HG03135 (cell line): ENCODE measurements at regions not wholly inside any gene's neighbourhood (a gene's known extent, or its start where the extent isn't known, plus 50 kb on each side); places are given as distances from the start of the nearest gene placed in this dataset.

Source experiments
- ATAC-seq: cut with Tn5 transposase; IDR thresholded peaks from one replicate; pipeline ENCODE4 v1.9.1; 2021; ENCODE audit warnings: mild to moderate bottlenecking, moderate library complexity; ENCODE audit not compliant: unreplicated experiment

DNA sequence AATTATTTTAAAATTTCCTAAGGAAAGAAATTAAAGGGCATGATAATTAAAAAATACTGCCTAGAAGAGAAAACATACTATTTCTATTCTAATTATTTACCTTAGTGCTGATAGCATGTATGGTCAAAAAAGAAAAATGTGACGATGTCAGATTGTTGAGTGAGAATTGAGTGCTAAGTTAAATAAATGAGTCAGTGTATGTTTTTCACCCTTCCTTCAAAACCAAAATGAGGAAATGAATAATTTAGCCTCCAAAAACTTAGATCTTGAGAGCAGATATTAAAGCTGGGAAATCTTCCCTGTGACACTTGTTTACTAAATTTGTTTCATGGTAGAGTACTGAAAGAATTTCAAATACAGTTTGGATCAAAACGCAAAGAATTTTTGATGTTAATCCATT is 58.6 kb upstream of the NYAP2 start:
- ATAC-seq = no peak

DNA sequence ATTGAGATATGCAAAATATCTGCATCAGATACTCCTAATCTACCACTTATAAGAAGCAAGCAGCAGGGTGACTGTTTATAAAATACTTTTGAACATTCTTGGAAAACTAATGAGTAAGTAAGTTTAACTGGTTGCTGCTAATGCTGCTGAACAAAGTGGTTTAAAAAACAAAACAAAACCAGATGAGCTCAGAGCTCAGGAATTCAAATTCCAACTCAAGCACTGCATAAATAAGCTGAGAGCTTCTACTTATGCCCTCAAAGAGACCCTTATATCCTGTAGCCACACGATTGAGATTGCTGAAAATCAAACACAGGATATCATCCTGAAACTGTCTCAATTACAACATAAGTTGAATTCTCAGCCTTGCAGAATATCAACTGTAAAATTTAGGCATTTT is 62.3 kb upstream of the NYAP2 start:
- ATAC-seq = no peak

DNA sequence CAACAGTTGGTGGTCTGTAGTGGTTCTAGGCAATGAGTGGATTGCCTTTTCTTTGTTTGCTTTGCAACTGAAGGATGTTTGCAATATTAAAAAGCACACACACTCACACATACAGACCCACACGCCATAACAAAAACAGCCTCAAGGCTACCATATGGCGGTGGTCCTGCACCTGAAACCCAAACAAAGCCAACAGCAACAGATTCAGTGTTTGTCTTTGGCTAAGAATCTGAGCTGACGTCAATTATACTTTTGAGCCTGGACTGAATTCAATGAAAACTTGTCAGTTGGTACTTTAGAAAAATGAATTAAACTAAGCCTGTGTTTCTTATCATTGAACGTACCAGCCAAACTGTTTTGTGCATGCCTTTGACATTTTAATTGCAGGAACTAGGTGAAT is 65.0 kb upstream of the NYAP2 start:
- ATAC-seq = no peak

DNA sequence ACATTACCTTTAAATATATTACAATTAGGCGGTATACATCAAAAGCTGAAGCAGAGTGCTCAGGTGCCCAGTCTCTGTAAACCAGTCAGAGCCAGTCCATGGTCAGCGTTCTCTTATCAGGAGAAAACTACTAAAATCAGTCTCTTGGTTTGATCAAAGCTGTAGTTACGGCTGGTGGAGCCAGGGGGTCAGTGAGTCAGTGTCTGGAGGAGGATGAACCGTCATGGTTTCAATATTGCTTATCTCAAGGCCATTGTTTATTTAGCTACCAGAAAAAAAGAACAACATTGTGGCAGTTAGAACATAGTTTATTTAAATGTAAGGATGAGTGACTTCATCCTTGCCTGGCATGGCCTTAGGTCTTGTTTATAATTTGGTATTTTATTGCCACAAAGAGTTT is 71.3 kb upstream of the NYAP2 start:
- no peak for ATAC-seq

DNA sequence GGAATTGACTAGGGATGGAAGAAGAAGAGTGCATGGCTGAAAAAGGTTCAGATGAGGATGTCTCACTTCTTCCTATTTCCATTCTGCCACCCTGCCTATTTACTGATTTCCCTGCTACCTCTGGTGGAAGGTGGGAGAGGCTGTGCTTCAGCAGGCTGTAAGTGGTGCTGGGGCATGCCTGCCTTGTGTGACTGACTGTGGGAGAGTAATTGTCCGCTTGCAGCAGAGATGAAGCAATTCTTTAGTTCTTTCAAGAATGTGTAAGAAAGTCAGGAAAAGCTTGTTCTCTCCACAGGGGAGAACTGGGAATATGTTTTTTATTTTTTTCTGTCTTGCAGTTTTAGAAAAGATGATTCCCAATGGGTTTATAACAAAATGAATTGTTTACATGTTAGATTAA is 72.5 kb upstream of the NYAP2 start:
- no peak for ATAC-seq

DNA sequence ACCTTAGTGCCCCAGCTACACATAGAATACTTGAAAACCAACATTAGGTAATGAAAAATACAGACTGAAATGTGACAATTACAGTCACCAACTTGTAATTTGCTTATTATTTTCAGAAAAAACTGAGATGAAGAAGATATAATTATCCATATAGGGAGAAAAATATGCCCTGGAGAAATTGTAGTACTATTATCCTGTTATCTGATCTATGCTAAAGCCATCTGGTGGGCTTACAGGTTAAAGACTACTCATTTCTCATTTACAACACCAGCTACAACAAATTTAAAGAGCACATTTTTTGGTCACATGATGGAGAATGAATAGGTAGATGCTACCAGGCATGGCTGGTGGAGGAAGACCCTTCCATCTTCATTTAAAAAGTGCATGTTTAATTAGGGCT is 79.6 kb upstream of the NYAP2 start:
- ATAC-seq = no peak

DNA sequence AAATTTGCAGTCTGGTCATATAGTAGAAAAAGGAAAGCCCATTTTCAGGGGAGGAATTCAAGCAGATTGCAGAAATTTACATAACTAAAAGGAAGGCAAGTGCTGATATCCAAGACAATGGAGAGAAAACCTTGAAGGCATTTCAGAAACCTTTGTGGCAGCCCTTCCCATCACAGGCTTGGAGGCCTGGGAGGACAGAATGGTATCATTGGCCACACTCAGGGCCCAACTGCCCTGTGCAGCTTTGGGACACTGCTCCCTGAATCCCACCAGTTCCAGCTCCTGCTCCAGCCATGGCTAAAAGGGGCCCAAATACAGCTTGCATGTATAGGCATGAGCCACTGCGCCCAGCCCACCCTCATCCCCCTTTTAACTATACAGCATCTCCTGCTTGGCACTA is 81.1 kb upstream of the NYAP2 start:
- no peak for ATAC-seq

DNA sequence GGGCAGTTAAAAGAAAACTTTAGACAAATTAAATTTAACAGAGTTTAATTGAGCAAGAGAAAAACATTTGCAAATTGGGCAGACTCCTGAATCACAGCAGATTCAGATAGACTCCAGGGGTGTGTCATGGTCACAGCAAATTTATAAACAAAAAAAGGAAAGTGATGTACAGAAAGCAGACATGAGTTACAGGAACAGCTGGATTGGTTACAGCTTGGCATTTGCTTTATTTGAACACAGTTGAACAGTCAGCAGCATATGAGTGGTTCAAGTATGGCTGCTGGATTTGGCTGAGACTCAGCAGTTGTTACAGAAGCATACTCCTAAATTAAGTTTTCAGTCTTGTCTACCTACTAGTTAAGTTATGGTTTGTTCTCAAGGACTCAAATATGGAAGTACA is 82.3 kb upstream of the NYAP2 start:
- ATAC-seq = no peak

DNA sequence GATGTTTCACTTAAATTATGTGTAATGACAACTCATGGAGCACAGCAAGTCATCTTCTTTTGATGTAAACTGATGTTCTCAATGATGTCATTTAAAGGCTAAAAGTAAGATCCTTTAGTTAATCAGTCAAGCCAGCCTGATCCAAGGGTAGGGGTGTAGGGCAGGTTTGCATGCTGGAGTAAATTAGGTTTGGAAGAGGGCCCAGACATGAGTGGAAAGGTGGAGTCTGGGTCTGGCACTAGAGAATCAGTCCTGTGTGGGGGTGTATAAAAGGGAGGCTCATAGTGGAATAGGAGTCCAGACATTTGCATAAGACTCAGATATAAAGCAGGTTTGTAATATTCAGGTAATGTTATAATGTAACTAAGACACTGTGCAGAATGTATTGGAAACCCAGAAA is 88.8 kb upstream of the NYAP2 start:
- ATAC-seq = no peak

DNA sequence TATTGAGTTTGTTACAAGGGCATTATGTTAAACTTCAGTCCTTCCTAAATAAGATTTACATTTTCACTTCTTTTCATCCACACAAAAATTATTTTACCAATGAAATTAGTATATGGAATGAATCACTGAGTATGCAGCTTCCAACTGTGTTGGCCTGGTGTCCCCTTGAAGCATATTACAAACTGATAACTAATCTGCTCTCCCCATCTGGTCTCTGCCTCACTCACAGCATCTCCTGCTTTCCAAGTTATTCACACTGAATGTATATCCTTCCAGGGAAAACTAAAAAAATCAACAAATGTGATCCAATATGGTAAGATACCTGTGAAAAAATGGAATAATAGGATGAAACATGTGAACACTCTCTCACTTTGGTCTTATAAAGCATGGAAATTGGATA is 90.0 kb upstream of the NYAP2 start:
- ATAC-seq = no peak

DNA sequence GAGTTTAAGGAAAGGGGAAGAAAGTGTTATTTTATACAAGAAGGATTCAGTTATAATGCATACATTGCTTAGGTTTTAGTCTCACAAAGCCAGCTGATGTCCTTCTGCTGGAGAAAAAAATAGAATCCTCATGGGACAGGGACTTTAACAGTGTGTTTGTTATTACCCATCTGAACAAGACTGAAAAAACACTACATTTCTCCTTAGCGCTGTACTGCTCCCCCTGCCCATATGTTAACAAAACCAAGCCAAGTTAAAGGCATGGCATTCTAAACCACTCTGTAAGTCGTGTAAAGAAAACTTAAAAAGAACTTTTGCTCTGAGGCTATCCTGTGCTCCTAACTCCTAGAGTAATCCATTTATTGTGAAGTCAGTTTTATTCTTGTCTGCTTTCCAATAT is 102.6 kb upstream of the NYAP2 start:
- ATAC-seq = no peak

DNA sequence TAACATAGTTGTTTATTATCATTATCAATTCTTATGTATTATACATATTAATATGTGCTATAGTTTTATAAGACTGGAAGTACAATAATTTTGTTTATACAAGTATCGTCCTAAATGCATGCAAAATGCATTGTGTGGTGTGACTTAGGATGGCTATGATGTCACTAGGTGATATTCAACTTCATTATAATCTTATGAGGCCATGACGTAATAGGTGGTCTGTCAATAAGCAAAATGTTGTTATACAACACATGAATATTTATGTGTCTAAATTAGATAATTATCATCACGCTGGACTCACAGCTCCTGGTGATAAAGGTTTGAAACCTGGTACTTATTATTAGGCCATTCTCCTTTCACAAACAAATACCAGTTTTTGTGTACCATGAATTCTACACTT is 104.4 kb upstream of the NYAP2 start:
- ATAC-seq = no peak

DNA sequence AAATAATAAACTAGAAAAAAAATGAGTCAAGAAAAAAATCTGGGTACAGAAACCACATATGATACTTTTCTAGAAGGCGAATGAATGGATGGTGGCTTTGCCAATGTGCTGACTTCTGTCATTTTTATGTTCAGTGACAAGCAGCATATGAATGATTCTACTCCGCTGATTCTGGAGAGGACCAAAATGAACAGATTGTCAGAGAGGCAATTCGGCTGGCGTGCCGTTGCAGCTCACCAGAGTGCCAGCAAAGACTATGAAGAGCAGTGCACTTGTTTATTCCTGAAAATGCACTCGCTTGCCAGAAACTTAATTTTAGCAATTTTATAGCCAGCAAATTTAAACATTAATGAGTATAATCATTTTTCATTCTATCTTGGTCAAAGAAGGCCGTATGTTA is 105.9 kb upstream of the NYAP2 start:
- no peak for ATAC-seq

DNA sequence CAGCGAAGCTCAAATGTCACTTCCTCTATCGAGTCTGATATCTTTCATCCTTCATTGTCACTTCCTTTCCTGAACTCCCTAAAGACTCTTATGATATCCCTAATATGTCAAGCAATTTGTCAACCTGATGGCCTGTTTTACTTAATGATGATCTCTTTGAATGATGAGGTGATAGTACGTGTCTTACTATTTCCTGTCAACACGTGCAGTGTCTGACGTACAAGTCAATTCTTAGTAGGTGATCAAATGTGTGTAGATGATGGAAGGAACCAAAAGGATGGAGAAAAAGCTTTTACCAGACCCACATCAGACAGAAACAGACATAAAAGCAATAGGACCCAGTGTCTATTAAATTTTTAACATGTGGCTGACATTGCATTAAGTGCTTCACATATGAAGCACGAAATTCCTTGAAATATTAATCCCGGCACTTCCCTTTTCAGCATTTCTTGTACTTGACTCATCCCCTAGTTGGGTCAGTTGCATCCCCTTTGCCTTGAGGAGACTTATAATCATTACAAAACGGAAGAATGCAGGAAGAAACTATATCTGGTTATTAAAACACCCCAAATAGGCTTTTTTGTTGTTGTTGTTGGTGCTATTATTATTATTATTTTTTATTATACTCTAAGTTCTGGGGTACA is 108.6 kb upstream of the NYAP2 start:
- ATAC-seq = no peak

DNA sequence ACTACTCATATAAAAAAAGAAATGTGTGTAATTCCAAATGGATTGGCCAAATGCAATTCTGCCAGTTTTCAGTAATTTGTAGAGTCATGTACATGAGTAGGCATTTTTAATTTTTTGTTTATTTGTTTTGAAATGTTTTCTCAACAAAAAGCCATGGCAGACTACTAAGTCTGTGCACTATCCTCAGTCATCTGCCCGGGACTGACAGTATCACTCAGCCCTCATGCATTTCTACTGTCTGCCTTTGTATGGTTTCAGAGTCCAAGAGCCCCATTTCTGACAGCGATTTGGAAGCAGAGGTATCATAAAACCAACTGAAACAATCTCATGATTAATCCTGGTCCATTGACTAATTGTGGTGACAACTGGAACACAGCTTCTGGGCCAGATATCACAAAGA is 109.9 kb upstream of the NYAP2 start:
- no peak for ATAC-seq

DNA sequence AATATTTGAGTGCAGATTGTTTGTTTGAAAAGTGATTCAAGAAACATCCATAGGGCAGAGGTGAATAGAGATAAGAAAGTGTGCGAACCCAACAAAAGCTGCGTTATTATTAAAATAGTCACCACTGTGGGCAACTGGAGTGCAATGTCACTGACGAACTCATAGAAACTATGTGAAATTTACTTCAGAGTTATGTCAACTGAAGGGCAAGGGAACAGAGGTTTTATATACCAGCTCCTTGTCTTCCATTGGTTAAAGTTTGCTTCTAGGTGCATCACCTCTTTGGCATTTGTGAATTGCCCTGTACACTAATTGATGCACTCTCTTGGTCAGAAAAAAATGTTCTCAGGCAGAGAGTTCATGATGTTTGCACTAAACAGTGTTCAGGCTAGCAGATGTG is 110.5 kb upstream of the NYAP2 start:
- ATAC-seq = no peak

DNA sequence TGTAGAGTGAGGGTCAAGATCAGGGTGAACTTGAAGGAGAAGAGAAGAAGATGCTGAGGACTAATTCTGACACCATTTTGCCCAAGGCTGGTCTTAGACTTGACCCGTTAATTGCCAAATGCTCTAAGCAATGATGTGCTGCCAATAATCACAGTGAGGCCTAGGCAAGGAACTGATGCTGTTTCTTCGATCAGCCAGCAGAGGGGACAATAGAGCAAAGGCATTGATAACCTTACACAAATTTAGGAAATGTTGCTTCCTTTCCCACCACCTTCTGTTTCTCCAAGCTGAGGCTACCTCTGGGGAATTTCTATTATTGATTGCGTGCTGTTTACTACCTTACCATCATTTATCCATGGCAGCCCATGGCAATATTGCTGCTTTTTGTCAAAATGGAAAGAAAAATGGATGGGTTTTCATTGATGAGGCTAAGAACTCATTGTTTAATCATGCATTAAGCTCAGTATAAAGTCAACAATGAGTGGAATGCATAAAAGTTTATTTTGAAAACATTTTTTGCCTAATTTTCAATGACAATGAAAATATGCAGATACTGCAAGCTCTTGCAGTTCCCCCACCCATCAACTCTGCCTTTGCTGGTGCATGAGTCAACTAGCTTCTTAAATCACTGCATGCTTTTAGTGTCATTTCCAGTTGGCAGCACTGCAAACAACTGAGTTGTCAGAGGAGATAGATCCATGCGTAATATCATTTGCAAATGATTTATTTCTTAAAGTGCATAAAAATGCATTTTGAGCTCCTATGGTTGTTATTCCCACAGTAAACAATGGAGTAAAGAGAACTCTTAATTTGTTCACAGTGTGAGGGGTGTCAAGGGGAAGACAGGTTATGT is 116.4 kb upstream of the NYAP2 start:
- peak; percentile 80 for ATAC-seq

DNA sequence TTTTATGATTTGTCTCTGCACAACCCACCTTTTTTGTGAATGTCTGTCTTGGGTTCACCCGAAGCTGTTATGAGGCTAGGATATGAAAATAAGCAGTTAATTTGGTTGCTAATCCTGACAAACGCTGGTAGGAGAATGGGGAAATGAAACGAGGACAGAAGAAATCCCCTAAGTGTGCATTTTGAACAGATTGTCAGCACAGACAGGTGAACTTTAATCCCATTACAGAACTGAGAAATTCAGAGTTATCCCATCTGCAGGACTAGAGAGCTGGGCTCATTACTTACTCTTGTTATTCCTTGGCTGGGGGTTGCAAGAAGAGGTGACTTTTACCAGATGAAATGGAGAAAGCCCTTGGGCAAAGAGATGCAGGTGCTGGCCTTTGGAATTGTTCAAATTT is 123.3 kb upstream of the NYAP2 start:
- ATAC-seq = peak; percentile 69

DNA sequence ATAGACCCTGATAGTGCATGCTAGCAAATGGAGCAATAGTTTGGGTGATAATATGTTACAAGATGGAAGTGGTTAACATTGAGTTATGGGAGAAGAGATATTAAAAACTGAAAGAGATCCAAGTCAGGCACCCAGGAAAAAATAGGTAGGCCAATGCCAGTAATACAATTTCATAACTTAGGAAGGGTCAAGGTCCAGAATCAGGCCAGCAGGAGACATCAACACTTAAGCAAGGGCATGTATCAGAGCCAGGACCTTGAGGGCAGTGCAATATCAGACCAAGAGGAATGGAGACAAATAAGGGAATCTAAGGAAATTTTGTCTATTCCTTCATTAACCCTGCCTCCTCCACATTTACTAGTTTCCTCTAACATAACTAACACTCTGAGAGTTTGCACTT is 124.1 kb upstream of the NYAP2 start:
- no peak for ATAC-seq

DNA sequence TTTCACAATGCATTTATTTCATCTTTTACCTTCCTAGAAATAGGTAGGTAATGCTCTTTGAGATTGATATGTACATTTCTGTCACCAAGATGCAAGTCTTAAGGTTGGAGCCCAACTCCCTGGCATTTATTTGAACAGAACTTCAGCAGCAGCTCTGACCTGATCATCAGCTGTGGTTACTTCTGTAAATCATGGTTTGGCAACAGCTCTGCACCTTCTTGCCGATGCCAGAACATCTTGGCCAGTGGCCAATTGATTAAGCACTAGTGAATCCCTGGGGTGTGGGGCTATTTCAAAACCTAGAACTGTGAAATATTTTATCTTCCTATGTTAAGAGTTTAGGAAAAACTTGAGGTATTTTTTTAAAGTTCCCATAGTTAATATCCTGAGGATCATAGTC is 124.8 kb upstream of the NYAP2 start:
- no peak for ATAC-seq

DNA sequence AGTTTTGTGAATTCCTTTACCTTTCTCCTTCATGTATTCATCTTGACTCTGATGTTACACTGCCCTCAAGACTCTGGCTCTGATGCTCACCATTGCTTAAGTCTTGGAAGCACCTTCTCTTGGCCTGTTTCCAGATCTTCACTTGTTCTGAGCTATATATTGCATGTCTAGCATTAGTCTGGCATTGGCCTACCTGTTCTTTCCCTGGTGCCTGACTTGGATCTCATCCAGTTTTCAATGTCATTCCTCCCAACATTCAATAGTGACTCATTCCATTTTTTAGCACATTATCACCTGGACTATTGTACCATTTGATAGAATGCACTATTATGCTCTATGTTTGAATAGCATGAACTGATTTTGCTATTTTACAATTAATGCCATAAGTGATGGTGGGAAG is 127.3 kb upstream of the NYAP2 start:
- no peak for ATAC-seq

DNA sequence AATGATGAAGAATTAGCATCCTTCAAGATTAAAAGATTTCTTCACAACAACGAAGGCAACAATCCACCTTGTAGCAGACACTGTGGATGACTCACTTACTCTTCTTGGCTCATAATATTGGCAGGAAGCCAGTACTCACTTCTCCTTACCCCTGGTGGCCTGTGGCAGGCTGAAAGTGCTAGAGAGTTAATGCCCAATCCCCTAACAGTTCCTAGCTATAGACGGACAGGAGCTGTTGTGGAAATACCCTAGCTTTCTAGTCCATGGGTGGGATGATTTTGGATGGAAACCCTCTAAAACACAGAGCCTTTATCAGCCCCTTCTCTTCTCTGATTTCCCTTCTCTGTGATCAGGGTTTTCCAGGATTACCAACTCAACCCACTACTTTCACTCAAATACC is 128.6 kb upstream of the NYAP2 start:
- ATAC-seq = peak; percentile 100

DNA sequence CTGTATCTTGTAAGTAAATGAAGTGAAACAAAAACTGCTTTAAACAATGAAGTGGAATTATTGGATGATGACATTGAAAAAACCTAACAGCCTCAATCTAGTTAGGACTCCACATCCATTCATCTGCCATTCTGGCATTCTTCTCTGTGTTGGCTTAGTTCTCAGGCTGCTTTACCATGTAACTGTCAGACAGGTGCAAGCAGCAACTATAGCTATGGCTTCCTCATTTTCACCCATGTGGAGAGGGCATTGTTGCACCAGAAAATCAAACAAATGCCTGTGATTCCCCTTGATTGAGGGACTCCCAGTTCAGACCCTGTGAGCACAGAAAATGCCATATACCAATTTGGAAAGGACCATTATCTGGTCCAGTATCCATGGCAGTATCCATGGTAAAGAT is 129.5 kb upstream of the NYAP2 start:
- no peak for ATAC-seq
